OCI-LY1 (cell line): ENCODE measurements at regions not wholly inside any gene's neighbourhood (a gene's known extent, or its start where the extent isn't known, plus 50 kb on each side); places are given as distances from the start of the nearest gene placed in this dataset.

Experiments
- CTCF ChIP-seq: fragments of 200-600 bp; sonication (generic), shearing (Covaris generic); IDR thresholded peaks from 2 replicates; pipeline ENCODE4 v1.5.1; 2017; ENCODE audit warnings: mild to moderate bottlenecking, antibody characterized with exemption, low read length, moderate library complexity, mixed read lengths
- EZH2 ChIP-seq: fragments of 200-600 bp; sonication (generic), shearing (Covaris generic); IDR thresholded peaks from 2 replicates; pipeline ENCODE4 v1.8.0; 2017; ENCODE audit warnings: borderline replicate concordance, mixed run types, mild to moderate bottlenecking, antibody characterized with exemption, low read length, moderate library complexity, mixed read lengths

DNA sequence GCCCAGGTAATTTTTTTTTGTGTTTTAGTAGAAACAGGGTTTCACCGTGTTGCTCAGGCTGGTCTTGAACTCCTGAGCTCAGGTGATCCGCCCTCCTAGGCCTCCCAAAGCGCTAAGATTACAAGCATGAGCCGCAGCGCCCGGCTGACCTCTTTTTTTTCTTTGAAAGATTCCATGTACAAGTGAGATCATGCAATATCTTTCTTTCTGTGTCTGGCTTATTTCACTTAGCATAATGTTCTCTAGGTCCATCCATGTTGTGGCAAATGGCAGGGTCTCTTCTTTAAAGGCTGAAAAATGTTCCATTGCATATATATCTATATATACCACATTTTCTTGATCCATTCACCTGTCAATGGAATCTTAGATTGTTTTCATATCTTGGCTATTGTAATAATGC lies 255.0 kb upstream of the MYOCD start:
- TF ChIP-seq CTCF (no peak), EZH2 (no peak)
